ENCODE measurements at regions not wholly inside any gene's neighbourhood (a gene's known extent, or its start where the extent isn't known, plus 50 kb on each side); places are given as distances from the start of the nearest gene placed in this dataset.

DNA sequence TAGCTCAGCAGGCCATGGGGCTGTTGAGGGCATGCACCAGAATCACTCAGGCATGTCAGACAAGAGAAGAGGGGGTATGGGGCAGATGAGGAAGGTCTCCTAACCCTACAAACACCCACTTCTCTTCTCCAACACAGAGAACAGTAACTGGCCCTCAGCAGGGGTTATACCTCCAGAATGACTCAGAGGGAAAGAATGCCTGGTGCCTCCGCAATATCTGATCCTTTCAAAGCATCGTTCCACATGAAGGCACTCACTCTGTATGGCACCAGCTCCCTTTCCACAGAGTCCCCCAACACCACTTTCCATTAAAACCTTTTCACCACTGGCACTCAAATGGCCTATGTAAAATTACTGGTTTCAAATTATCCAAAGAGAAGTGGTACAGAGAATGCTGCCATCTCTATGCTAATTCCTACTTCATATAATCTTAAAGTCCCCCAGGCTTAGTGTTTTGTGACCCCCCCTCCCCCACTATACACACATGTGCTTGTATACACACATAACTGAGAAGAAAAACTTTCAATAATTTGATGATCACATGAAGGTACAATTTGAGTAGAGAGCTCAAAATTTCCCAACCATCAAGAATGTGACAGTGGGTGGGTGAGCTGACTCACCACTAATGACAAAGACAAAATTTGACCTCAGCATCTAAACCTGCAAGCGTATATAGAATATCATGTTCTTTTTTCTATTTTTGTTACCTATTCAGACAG is 91.5 kb downstream of the SIPA1L2 start:
- TF ChIP-seq, protein P1, sequence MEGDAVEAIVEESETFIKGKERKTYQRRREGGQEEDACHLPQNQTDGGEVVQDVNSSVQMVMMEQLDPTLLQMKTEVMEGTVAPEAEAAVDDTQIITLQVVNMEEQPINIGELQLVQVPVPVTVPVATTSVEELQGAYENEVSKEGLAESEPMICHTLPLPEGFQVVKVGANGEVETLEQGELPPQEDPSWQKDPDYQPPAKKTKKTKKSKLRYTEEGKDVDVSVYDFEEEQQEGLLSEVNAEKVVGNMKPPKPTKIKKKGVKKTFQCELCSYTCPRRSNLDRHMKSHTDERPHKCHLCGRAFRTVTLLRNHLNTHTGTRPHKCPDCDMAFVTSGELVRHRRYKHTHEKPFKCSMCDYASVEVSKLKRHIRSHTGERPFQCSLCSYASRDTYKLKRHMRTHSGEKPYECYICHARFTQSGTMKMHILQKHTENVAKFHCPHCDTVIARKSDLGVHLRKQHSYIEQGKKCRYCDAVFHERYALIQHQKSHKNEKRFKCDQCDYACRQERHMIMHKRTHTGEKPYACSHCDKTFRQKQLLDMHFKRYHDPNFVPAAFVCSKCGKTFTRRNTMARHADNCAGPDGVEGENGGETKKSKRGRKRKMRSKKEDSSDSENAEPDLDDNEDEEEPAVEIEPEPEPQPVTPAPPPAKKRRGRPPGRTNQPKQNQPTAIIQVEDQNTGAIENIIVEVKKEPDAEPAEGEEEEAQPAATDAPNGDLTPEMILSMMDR (IDR thresholded peaks at IDR 0.05): no peak
- no peak for TF ChIP-seq SIN3A (IDR thresholded peaks at IDR 0.05; ENCODE audit: borderline replicate concordance, low read depth, low read length)
- TF ChIP-seq FOSL2 (IDR thresholded peaks at IDR 0.05; ENCODE audit: borderline replicate concordance, low read depth): no peak
- TF ChIP-seq, protein P2, sequence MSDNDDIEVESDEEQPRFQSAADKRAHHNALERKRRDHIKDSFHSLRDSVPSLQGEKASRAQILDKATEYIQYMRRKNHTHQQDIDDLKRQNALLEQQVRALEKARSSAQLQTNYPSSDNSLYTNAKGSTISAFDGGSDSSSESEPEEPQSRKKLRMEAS (IDR thresholded peaks at IDR 0.05; ENCODE audit: low read depth): no peak
- no peak for TF ChIP-seq POLR2AphosphoS5 (IDR thresholded peaks at IDR 0.05; ENCODE audit: low read depth, low read length)
- TF ChIP-seq FOXJ3 (CRISPR knock-in tag; IDR thresholded peaks at IDR 0.05): no peak
- TF ChIP-seq, protein P3, sequence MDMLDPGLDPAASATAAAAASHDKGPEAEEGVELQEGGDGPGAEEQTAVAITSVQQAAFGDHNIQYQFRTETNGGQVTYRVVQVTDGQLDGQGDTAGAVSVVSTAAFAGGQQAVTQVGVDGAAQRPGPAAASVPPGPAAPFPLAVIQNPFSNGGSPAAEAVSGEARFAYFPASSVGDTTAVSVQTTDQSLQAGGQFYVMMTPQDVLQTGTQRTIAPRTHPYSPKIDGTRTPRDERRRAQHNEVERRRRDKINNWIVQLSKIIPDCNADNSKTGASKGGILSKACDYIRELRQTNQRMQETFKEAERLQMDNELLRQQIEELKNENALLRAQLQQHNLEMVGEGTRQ (IDR thresholded peaks at IDR 0.05; ENCODE audit: borderline replicate concordance, low read depth, low read length): no peak
- TF ChIP-seq JUND (IDR thresholded peaks at IDR 0.05): no peak
- no peak for TF ChIP-seq GABPA (IDR thresholded peaks at IDR 0.05; ENCODE audit: low read depth)
- TF ChIP-seq NRF1 (IDR thresholded peaks at IDR 0.05; ENCODE audit: low read depth, low read length): no peak
- no peak for TF ChIP-seq SMC3 (IDR thresholded peaks at IDR 0.05; ENCODE audit: low read depth, low read length)
- no peak for TF ChIP-seq TEAD4 (IDR thresholded peaks at IDR 0.05; ENCODE audit: borderline replicate concordance, insufficient read depth)
- no peak for TF ChIP-seq NFIC (IDR thresholded peaks at IDR 0.05; ENCODE audit: borderline replicate concordance)
- no peak for TF ChIP-seq EP300 (IDR thresholded peaks at IDR 0.05; ENCODE audit: borderline replicate concordance in 1 of 2, low read depth in 1 of 2, low read length in 1 of 2)

Measured in SK-N-SH (cell line).